GM20000 (cell line): ENCODE measurements at regions not wholly inside any gene's neighbourhood (a gene's known extent, or its start where the extent isn't known, plus 50 kb on each side); places are given as distances from the start of the nearest gene placed in this dataset.

Source experiments
- DNase-seq: peaks from one replicate; pipeline ENCODE4 v3.0.0; 2012; ENCODE audit warnings: low spot score
- TF ChIP-seq, protein P1 (sequence below): IDR thresholded peaks from 2 replicates; pipeline ENCODE4 v1.5.1; 2012; ENCODE audit warnings: mild to moderate bottlenecking, control low read depth; ENCODE audit errors: extremely low read depth, missing control alignments

DNA sequence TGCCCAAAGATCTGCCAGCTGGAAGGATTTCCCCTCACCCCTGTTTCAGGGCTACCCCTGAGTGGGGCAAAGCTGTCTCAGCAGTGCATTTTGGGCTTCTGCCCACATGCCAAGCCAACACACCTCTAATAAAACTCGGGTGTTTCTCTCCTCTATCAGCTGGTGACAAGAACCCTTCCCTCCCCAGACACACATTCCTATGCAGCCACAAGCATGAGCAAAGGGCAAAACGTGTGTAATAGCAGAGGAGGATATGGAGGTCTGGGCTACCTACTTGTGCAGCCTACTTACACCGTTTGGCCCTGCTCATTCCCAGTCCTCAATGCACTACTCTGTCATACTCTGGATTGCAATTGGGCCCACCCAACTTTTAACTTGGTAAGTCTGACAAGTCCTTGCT lies 101.3 kb downstream of the IYD start:
- TF ChIP-seq, protein P1, sequence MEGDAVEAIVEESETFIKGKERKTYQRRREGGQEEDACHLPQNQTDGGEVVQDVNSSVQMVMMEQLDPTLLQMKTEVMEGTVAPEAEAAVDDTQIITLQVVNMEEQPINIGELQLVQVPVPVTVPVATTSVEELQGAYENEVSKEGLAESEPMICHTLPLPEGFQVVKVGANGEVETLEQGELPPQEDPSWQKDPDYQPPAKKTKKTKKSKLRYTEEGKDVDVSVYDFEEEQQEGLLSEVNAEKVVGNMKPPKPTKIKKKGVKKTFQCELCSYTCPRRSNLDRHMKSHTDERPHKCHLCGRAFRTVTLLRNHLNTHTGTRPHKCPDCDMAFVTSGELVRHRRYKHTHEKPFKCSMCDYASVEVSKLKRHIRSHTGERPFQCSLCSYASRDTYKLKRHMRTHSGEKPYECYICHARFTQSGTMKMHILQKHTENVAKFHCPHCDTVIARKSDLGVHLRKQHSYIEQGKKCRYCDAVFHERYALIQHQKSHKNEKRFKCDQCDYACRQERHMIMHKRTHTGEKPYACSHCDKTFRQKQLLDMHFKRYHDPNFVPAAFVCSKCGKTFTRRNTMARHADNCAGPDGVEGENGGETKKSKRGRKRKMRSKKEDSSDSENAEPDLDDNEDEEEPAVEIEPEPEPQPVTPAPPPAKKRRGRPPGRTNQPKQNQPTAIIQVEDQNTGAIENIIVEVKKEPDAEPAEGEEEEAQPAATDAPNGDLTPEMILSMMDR = no peak
- no peak for DNase-seq

DNA sequence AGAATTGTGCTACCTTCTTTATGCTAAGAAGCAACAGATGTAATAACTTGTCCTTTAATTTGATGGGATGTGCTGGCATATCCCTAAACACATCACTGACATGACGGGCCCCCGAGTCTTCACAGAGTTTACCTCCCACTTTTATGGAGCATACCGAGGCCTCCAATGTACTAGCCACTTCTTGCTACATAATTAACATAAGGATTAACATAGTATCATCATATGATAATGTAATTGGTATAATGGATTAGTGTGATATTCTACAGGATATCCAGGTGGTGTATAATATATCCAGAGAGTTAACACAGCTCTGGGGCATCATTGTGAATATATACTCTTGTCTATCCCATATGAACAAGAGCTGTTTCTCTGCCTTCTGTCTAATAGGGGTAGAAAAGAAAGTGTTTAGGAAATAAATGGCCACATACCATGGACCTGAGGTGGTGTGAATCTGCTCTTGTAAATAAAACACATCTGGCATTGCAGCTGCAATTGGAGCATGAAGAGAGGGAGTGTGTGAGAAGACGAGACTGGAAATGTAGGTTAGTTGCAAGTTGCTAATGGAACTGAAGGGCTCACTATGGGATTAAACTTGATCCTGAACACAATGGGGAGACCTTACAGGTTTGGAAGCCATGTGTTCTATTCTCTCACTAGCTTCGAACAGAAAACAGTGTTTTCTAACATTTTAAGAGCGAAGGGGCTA lies 102.3 kb downstream of the IYD start:
- DNase-seq = no peak
- TF ChIP-seq, protein P1 = no peak

DNA sequence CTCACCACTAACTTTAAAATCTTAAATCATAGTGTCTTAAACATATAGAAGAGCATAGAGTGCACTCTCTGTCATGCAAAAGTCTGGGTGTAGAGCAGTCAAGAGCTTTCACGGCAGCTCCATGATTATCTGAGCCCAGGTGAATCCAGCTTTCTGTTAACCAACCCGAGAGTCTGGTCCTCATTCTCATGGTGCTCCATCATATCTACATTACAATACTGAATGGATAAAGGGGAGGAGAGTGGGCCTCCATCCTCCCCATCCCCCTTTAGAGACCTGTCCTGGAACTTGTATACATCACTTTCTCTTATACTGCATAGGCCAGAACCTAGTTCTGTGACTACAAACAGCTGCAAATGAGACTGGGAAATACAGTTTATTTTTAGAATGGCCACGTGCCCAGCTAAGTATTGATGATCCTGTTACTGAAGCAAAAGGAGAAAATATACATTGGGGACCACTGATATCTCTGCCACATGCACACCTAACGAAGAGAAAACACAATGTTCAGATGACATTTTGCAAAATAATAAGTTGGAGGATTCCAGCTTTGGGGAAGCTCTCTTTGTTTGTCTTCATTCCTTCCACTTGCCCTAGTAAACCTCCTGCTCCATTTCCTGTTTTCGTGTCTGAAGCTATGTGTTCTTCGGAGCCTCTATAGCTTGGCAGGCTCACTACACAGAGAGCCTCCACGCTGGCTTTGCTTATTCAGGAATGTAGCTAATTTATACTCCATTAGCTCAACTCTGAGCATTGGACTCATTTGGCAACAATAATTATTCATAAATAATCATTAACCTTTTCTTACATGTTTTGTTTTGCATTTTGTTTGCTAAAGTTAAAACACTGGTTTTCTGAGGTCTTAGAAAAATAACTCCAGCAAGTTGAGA lies 110.1 kb downstream of the IYD start:
- no peak for DNase-seq
- TF ChIP-seq, protein P1 = no peak

DNA sequence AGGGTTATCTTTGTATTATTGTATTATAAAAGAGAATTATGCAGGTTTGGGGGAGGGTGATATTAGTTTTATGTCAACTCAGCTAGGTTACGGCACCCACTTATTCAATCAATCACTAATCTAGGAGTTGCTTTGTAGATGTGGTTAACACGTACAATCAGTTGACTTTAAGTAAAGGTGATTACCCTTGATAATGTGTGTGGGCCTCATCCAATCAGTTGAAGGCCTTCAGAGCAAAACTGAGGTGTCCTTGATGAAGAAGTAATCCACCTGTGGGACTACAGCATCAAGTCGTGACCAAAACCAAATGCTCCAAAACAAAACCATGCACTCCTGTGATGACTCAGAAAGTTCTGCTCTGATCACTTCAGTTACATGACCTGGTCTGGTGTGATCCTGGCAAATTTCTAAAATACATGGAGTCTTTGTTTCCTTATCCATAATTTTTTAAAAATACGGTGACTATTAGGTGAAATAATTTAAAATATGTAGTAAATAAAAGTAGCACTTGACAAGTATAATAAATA lies 114.1 kb downstream of the IYD start:
- no peak for DNase-seq
- TF ChIP-seq, protein P1 = no peak

DNA sequence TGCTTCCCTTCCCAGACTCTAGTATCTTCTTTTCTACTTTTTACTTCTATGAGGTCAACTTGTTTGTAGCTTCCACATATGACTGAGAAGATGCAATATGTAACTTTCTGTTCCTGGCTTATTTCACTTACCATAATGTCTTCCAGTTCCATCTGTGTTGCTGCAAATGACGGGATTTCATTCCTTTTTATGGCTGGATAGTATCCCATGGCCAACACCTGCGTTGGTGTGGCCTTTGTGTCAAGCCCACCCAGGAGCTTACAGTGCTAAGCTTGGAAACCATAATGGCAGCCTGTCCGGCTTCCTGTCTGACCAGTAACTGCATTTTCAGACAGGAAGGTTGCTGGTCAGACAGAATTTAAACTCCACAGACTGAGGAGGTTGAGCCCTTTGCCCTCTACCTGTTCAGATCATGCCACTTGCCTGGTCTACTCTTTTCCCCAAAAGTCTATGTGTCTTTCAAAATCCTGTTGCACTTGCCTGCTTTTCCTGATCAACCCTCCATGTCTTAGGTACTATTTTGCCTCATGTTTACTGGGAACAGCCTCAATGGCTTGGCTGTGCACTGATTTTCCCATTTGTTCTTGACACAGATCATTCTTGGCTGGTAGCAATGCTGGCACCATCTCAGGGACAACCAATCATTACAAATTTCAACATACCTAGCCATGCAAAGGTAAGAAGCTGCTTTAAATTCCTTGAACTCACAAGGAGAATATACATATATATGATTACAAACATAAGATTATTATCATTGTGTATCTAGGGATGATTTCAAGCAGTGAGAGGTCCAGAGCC lies 114.3 kb upstream of the PLEKHG1 start:
- TF ChIP-seq, protein P1 = no peak
- DNase-seq = no peak

DNA sequence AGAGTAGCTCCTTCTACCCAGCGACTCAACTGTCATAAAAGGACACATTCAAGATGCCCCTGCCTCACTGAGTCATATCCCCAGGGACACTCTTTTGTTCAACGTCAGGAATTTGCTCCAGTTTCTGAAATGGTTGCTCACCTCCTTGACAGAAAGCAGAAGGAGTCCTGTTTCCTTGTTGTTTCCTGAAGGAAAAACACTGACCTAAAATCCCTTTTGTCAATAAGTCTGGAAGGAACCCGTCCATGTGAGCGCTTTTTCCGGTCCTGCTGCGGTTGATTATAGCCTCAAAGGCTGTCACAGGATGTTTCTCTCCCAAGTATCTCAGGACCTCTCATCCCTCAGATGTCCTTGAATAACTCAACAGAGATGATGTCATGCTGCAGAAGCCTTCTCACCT lies 113.6 kb upstream of the PLEKHG1 start:
- DNase-seq = no peak
- TF ChIP-seq, protein P1 = no peak
